ENCODE measurements at regions not wholly inside any gene's neighbourhood (a gene's known extent, or its start where the extent isn't known, plus 50 kb on each side); places are given as distances from the start of the nearest gene placed in this dataset.
A peak's percentile ranks its signal among the peaks of the same experiment; 100 is the strongest.

- DNase-seq = no peak
Measured at GRCh38 chr3:139870000-139870675, 64.8 kb upstream of the CLSTN2 start.

GRCh38 chr3:139868773-139869172 is 66.2 kb upstream of the CLSTN2 start:
- DNase-seq = no peak

GRCh38 chr3:139848660-139849059 is 86.3 kb upstream of the CLSTN2 start:
- no peak for DNase-seq

GRCh38 chr3:139846729-139847128 is 88.3 kb upstream of the CLSTN2 start:
- peak; percentile 28 for DNase-seq

- DNase-seq = no peak
Measured at GRCh38 chr3:139839659-139840058, 95.3 kb upstream of the CLSTN2 start.

- no peak for DNase-seq
Measured at GRCh38 chr3:139839014-139839413, 96.0 kb upstream of the CLSTN2 start.

- no peak for DNase-seq
Measured at GRCh38 chr3:139838269-139838957, 96.6 kb upstream of the CLSTN2 start.

- no peak for DNase-seq
Measured at GRCh38 chr3:139836698-139837464, 98.1 kb upstream of the CLSTN2 start.

- no peak for DNase-seq
Measured at GRCh38 chr3:139835830-139836683, 98.9 kb upstream of the CLSTN2 start.

- DNase-seq = no peak
Measured at GRCh38 chr3:139832998-139833397, 102.0 kb upstream of the CLSTN2 start.

GRCh38 chr3:139830817-139831216 is 104.2 kb upstream of the CLSTN2 start:
- DNase-seq = peak; percentile 98

GRCh38 chr3:139827833-139828232 is 107.2 kb upstream of the CLSTN2 start:
- DNase-seq = no peak

GRCh38 chr3:139824864-139825263 is 110.1 kb upstream of the CLSTN2 start:
- DNase-seq = no peak

GRCh38 chr3:139814646-139815045 is 120.3 kb upstream of the CLSTN2 start:
- DNase-seq = no peak

- no peak for DNase-seq
Measured at GRCh38 chr3:139811331-139811730, 123.7 kb upstream of the CLSTN2 start.

- DNase-seq = no peak
Measured at GRCh38 chr3:139808201-139808600, 126.8 kb upstream of the CLSTN2 start.

GRCh38 chr3:139803294-139803693 is 125.5 kb upstream of the NMNAT3 start:
- no peak for DNase-seq

- DNase-seq = no peak
Measured at GRCh38 chr3:139797724-139798343, 120.1 kb upstream of the NMNAT3 start.

GRCh38 chr3:139794469-139795265 is 116.9 kb upstream of the NMNAT3 start:
- no peak for DNase-seq

- DNase-seq = no peak
Measured at GRCh38 chr3:139793408-139793807, 115.6 kb upstream of the NMNAT3 start.

GRCh38 chr3:139780593-139780992 is 102.8 kb upstream of the NMNAT3 start:
- no peak for DNase-seq

Measured in NCI-H146 (cell line).